B cell (primary cell): ENCODE measurements at regions not wholly inside any gene's neighbourhood (a gene's known extent, or its start where the extent isn't known, plus 50 kb on each side); places are given as distances from the start of the nearest gene placed in this dataset.

ENCODE experiments used
- CTCF ChIP-seq: fragments of 200-600 bp; IDR thresholded peaks from one replicate; pipeline ENCODE4 v1.8.0; 2022; ENCODE audit warnings: antibody characterized with exemption, mild to moderate bottlenecking
- EZH2 ChIP-seq: IDR thresholded peaks from 2 replicates; pipeline ENCODE4 v1.6.1; 2012; ENCODE audit warnings: borderline replicate concordance, low read depth, mild to moderate bottlenecking, moderate library complexity, low read length; ENCODE audit not compliant: insufficient read depth, poor library complexity, severe bottlenecking

- TF ChIP-seq CTCF (no peak), EZH2 (no peak)
These were observed 76.0 kb upstream of the SLC25A26 start for GRCh38 chr3:66144568-66145407.
